Activated CD4-positive, CD25-positive, alpha-beta regulatory T cell treated with anti-CD3 and anti-CD28 coated beads, Interleukin-2, amount 50 U/mL, for 24 hours (primary cell): ENCODE measurements at regions not wholly inside any gene's neighbourhood (a gene's known extent, or its start where the extent isn't known, plus 50 kb on each side); places are given as distances from the start of the nearest gene placed in this dataset.

ENCODE experiments used
- ATAC-seq, 2 donors: fragments of 150-1000 bp; cut with Tn5 transposase; one replicate each; pipeline ENCODE4 v1.10.0; 2021; ENCODE audit warnings: mild to moderate bottlenecking in 1 of 2, moderate library complexity in 1 of 2

DNA sequence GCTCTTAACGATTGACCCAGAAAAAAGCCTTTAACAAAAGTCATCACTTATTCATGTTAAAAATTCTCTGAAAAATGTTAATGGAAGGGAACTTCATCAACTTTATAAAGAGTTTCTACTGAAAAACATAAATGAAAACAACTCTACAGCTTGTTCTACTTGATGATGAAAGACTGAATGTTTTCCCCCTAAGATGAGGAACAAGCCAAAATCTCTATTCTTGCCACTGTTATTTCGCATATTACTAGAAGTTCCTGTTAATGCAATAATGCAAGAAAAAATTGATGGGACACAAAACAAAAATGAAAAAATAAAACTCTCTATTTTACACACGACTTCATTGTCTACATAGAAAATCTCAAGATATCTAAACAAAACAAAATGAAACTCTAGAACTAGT lies 249.8 kb upstream of the AKR1E2 start:
- ATAC-seq = no peak

DNA sequence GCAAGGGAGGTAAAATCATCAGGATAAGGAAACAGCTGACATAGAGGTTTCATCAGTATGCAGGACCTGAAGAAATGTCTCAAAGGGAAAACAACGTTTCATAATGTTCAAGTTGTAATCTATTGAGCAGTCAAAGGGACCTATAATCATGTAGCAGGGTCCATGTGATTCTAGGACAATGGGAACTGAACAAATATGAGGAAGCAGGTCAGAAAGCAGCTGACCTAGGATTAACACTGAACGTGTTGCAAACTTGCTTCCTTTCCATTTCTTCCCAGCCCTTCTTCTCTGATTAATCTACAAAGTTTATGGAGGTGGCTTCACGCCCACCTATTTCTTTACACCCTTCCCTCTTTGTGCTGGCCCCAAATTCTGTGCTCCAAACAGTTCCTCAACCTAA lies 256.9 kb upstream of the AKR1E2 start:
- no peak for ATAC-seq

DNA sequence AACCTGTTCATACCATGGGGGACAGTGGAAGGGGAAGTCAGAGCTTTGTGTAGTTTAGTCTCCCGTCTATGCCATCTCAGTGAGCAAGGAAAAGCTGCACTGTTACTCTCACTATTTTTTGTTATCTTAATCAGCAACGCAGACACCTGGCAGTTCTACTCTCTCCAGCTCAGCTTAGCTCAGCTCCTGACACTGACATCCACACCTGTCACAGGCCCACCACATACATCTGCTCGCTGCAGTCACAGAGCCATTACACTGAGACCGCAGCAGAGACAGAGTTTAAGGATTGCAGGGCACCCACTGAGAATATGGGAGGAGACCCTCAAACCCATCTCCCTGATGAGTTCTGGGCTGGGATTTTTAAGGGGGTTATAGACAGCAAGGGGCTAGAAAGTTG lies 257.3 kb upstream of the AKR1E2 start:
- no peak for ATAC-seq

DNA sequence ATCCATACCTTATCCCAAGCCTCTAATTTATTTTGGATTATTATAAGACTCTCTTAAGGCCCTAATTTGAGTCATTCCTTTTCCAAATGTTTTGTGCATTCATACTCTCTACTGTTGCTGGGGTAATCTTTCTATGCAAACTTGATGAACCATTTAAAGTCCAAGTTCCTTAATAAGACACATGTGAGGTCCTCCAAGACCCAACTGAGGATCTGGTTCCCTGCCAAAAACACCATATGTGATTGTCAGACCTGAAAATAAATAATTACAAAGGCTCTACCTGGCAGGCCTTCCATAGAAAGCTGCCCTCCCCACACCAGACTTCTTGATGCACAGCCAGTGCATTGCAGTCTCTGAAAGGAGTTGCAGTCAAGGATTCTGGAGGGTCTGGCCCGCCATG lies 257.9 kb upstream of the AKR1E2 start:
- ATAC-seq = no peak

DNA sequence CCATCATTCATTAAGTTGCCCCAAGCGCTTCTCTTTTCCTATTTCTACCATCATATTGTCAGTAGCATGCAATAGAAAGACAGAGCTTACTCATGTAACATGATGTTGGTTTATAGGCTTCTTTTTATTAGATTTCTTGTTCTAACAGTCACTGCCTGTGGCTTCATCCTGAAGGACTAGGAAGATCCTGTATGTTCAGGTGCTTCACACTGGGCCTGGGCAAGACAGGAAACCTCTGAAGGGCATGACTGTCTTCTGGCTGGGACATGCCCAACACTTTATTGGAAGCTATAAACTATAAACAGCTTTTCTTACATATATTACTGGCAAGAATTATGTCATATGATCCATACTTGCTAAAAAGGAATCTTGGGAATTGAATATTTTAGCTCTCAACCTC lies 258.4 kb upstream of the AKR1E2 start:
- ATAC-seq = no peak

DNA sequence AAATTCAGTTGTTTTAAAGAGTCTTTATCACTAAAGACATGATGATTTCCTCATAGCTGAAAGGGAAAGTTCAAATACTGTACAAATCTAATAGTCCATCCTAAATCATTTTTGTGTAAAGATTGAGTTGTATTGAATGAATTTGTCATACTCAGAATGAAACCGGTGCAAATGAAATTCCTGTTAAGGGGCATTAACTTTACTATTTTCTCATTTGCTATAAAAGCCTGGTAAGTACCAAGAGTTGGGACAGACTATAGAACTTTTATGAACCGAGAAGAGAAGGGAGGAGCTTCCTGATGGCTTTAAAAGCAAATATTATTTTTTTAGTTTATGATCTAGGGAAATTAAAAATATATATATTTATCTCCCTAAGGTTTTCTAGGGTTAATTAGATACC lies 260.0 kb upstream of the AKR1E2 start:
- ATAC-seq = no peak

DNA sequence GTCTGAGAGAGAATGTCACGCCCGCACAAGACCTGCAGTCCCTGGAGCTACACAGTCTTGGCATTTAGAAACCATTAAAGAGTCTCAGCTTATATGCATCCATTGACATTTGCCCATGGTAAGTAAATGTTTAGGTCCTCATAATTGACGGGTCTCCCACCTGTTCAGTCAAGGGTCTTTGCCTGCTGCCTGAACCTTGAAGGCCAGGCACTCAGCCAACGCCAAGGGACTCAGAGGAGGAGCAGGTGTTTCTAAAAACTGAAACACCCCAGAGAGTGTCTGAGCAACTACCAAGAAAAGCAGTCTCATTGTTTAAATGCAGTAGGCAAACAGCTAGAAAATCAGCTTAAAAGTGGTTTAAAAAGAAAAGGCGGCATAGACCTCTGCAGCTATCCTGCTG lies 264.7 kb upstream of the AKR1E2 start:
- no peak for ATAC-seq

DNA sequence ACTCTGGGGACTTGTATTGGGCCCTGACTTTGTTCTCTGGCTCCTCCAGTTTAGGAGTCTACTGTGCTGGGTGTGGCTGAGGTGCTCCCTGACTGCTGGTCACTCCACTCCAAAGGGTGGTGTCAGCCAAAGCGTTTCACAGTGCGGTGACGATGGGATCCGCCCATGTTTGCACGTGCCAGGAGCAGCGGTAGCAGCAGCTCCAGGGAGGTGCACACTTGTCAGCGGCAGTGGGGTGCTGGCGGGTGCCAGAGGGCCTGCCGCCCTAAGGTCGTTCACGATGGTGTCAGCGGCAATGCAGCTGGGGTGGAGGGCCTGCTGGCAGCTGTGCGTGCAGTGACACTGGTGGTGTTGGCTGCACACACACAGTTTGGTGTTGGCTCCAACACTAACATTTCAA lies 268.5 kb upstream of the AKR1E2 start:
- no peak for ATAC-seq

DNA sequence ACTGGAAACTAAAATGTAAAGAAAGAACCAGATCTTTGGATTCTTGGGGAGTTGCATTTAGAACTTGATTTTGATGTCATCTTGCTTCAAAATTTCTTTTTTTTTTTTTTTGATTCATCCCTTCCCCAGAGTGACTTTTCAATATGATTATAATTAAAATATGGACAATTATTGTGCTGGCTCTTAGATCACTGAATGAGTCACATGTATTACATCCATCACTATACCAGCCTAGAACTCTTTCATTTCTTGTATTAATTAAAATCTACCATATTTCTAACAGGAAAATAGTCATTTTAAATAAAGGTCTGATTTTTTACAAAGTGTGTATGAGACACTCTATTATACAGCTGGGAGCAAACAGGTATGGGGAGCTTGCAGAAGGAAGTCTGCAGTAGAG lies 269.5 kb upstream of the AKR1E2 start:
- no peak for ATAC-seq

DNA sequence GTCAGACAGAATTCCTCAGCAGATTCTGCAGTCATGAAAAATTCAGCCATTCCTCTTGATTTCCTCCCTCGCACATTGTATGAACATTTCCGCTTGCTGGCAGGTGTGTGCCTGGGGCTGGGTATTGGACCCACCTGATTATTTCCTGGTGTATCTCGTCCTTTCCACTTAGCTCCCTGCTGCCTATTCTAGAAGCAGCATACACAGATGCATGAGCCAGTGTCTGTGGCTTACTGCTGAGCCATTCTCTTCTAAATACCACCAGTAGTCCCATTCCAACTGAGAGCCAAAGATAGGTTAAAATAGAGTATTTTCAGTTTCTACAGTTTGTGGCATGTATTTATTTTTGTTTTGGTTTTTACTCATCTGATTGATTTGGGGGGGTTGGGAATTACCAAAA lies 270.1 kb upstream of the AKR1E2 start:
- no peak for ATAC-seq

DNA sequence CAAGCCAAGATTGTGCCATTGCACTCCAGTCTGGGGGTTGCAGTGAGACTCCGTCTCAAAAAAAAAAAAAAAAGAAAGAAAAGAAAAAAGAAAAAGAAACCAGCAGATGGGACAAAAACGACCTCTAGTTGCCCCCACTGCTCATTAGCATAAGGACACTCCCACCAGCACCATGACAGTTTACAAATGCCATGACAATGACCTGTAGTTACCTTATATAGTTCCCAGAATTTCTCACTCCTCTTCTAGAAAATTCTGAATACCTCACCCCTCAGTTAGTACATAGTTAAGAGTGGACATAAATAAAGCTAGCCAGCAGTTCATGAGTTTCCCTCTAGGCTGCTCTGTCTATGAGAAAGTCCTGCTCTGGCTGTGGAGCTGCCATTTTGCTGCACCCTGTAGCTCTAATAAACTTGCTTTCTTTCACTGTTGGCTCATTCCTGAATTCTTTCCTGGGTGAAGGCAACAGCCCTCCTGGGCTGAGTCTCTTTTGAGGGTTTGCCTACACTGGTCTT lies 276.8 kb upstream of the AKR1E2 start:
- ATAC-seq = no peak

DNA sequence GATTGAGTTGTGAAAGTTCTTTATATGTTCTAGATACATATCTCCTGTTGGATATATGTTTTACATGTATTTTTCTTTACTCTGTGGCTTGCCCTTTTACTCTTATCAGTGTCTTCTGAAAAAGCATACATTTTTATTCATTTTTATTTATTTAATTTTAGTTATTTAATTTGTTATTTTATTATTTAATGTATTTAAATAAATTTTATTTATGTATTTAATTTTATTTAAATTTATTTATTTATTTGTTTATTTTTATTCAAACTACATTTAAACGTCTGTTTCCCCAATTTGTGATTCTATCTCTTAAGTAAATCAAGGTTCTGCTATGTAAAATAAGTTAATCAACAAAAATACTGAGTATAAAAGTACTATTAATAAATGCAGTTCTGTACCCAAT lies 279.1 kb upstream of the AKR1E2 start:
- no peak for ATAC-seq

DNA sequence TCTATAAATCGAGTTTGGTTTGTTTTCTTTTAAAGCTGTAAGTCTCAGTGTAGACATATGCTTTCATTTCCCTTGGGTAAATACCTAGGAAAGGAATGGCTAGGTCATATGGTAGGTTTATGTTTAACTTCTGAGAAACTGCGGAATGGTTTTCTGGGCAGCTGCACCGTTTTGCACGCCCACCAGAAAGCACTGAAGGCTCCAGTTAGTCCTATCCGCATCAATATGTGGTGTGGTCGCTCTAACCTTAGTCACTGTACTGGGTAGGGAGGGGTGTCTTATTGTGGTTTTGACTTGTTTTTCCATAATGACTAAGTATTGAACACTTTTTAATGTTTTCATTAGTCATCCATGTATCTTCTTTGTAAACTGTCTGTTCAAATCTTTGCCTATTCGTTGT lies 279.5 kb upstream of the AKR1E2 start:
- ATAC-seq = peak; percentile 99 to 100

DNA sequence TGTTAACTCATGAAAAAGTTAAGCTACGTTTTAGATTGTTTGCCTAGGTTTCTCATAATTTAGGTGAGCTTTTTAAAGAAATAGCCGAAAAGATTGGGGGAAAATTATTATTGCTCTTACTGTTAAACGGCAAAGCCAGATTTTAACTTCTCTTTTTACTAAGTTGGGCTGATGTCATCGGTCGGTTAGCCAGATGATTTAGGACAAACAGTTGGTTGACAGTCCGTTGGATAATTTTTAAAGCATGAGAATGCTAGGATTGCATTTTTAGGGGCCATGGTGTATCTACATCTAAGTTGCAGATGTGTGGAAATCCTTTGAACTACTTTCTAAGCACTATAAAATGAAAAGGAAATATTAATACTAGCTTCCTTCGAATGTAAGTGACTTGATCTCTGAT lies 280.9 kb upstream of the AKR1E2 start:
- no peak for ATAC-seq

DNA sequence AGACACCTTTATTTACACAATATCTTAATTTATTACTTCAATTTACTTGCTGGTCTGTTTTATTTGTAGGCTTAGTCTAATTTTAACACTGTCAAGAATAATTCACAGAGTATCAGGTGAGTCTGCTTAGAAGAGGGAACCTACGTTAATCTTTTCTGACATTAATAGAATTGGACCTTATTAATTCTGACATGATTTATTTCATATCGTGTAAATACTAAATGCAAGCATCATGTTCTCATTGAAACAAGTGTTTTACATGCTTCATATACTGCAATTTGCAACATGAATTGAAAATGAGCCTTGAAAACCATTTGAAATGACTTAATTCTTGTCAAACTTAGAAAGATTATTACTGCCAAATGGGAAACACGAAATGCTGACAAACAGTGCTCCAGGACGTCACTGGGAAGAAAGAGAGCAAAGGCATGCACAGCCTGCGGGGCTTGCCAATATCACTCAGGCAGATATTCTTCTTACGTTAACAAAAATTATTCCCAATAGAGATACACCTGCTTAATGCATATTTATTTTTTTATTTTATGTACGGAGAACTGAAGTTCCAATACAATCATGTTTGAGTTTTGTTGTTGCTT lies 282.0 kb upstream of the AKR1E2 start:
- ATAC-seq = no peak

DNA sequence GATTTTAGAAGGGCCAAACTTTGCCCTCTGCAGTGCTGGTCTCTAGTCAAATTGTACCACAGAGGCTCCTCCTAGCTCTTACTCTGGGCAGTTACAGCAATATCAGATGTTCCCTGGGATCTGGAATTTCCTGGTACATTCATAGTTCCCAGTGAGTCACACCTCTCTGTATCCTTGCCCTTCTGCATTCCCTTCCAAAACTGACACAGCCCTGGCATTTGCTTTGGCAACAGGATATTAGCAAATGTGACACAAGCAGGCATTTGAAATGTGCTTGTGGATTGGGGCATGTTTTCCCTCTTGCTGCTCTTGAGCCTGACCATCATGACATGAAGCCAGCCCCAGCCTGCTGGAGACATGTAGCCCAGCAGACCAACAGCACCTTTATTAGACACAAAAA lies 284.7 kb upstream of the AKR1E2 start:
- no peak for ATAC-seq

DNA sequence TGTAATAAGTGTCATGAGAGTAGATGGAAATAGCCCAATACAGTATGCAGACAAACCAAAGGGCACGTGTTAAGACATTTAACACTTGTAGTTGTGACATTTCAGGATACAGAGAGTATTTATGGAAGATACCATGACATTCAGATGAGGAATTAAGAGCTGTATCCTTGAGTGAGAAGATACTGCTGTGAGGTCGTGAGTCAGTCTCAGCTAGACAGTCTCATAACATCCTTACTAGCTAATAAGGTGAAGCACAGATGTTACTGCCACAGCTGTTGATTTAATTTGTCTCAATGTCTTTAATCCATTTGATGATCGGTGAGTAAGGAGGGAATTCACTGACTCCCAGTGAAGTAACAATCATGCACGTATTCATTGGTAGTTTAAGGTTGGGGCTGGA lies 288.0 kb upstream of the AKR1E2 start:
- no peak for ATAC-seq

DNA sequence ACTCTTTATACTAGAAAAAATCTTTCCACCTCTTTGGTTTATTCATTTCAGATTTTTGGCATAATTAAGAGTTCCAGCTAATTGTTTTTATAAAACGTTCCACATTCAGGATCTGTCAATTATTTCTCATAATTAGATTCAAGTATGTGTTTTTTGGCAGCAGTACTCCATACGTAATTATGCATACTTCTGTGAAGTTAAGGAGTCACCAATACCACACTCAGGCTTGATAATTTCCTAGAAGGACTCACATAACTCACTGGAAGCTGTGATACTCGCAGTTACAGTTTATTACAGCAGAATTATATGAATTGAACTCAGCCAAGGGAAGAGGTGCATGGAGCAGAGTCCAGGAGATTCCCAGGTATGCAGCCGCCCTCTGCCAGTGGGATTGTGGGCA lies 290.5 kb upstream of the AKR1E2 start:
- ATAC-seq = no peak

DNA sequence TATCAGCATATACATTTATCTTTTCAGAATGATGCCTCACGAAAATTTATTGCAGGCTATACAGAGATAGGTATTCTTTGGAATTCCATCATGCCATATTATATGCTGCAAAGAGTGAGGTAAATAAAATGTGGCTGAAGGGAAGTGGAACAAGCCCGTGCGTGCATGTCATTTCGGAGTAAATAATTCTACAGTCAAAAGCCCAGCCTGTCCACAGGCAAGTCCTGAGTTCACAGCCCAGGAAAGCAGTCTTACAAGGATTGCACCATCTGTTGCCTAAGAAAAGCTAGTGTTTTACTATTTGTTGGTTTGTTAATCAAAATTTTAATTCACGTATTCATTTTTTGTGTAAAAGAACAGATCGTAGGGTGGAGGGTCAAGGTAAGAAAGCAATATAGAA lies 292.4 kb upstream of the AKR1E2 start:
- no peak for ATAC-seq

DNA sequence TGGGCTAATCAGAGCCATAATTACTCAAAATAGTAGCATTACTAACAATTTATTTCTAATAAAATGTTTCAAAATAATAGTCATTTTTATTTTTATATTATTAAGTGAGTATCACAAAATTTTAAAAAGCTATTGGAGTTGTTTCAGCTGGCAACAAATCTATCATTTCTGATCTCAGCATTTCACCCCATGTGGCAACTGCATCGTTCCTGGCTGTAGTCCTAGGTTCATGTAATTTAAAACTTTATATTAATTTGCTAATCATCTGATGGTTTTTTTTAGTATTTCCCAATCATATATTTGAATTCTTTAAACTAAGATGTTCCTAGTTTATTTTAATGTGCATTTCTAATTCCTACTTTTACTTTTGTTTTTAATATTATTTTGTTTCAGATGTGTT lies 293.0 kb upstream of the AKR1E2 start:
- ATAC-seq = no peak

DNA sequence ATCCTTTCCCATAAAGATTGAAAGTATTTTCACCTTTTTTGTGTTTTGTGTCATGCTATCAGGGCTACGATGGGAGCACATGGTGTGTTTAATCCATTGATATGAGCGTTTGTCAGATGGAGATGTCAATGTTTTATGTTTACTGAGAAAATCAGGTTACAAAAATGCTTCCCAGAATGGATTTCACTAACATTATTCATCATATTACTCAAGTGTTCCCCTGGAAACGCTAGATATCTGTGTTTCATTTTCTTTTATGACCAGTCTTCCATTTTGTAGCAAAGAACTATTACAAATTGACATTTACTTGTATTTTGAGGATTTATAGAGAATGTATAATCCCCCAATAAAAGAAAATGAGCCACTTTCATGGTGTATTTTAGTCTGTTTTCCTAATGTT lies 293.5 kb upstream of the AKR1E2 start:
- ATAC-seq = no peak

DNA sequence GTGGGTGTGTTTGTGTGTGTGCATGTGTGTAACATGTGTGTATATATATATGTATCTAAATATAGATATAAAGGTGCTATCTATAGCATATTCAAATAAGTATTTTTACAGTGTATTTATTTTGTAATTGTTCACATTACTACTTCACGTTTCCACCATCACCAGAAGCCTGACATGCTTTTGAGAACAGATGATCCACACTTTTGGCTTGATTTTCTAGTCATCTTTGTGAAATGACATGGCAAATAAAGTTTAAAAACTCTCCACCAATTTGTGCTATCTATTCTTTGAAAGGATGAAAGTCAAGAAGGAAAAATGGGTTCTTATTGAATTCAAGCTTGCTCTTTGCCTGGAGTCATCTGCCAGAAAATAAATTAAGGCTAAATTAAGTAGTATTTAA lies 294.0 kb upstream of the AKR1E2 start:
- ATAC-seq = no peak

DNA sequence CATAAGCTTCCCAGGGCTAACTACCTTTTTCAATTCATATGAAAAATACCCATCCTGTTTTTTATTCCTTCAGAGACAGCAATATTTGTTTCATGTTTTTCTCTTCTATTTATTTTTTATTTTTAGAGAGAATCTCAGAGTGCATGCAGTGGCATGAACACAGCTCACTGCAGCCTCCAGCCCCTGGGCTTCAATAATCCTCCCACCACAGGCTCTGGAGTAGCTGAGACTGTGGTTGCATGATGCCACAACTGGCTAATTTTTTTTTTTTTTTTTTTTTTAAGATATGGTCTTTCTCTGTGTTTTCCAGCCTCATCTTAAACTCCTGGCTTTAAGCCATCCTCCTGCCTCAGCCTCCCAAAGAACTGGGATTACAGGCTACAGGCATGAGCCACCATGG lies 296.7 kb upstream of the AKR1E2 start:
- ATAC-seq = no peak

DNA sequence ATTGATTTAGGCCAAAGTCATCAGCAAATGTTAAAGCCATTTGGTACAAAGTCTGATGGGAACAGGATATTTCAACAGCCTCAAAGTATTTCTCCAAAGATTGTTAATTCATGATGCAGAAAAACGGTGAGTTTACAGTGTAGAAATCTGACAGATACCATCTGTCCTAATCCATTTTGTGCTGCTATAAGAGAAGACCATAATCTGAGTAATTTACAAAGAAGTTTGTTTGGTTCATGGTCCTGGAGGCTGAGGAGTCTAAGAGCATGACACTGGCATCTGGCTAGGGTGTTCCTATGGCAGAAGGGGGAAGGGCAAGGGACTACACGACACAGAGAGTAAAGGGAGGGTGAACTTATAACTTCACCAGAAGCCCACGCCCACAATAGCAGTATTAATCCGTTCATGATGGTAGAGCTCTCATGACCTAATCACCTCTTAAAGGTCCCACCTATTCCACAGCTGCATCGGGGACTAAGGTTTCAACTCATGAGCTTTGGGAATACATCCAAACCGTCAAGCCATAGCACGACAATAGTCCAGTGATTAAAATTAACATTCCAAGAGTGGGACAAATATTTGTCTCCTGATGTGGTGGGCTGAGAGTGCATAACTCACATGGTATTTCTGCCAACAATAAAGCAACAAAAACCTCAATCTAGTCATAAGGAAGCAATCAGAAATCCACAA lies 298.6 kb upstream of the AKR1E2 start:
- ATAC-seq = no peak

DNA sequence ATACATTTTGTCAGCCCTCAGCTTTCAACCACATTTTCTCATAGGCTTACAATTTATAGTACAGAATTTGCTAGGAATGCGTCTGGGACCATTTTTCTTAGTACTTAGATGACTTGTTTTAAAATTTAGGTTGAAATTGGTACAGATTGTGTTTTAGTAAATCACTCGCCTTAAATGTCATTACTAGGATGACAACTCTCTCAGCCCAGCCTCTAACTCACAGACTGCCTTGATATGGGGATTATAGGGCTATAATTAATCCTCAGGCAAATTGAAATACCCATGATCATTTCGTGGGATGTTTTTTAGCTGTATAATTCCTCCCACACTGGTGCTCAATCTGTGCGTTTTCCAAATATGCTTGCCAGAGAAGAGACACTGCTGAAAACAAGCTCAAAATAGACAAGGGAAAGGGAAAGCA lies 299.7 kb upstream of the AKR1E2 start:
- no peak for ATAC-seq
